ENCODE measurements at regions not wholly inside any gene's neighbourhood (a gene's known extent, or its start where the extent isn't known, plus 50 kb on each side); places are given as distances from the start of the nearest gene placed in this dataset.
A peak's percentile ranks its signal among the peaks of the same experiment; 100 is the strongest.

DNA sequence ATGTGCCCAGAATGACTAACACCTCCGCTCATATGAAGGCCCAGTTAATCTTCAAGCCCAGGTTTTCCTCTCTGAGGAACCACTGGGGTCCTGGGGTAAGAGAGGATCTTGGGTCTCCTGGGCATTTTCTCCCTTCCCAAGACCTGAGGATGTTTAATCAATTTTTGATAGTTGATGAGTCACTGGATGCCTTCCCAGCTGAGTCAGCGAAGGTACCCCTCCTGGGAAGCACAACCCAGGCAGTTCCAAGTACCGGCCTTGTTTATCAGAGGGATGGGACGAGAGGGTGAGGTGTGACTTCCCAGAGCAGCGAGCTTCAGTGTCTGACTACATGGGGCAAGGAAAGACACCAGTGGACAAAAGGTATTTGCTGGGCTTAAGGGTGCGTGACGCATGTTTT is 119.6 kb upstream of the IL12B start:
- in situ Hi-C loops (cut with HindIII; ENCODE audit: low pct_unique_long_range_greater_than_20kb, low sequenced_read_pairs): no loop called here

DNA sequence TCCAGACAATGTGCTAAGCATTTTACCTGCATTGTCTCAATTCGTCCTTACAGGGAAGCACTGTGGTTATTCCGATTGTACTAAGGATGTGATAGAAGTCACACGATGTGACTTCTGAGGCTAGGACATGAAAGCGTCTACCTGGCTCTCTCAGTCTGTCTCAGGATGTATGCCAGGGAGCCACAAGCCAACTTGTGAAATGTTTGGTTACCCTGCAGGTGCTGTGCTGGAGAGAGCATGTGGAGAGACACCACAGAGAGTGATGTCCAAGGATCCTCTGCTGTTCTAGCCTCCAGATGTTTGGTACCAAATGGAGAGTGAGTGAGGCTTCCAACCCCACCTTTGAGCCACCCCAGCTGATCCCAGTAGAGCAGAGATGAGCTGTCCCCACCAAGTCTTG is 120.1 kb upstream of the IL12B start:
- DNase-seq (ENCODE audit: low read depth in 1 of 2, low spot score in 1 of 2): no peak
- in situ Hi-C loops (cut with HindIII; ENCODE audit: low pct_unique_long_range_greater_than_20kb, low sequenced_read_pairs): no loop called here

More for the DNA sequence above, 119.6 kb upstream of the IL12B start:
- no peak for DNase-seq (ENCODE audit: low read depth in 1 of 2, low spot score in 1 of 2)
- no peak for TF ChIP-seq JUND (IDR thresholded peaks at IDR 0.05; ENCODE audit: low read depth)

GRCh38 chr5:159451197-159452052 is 121.1 kb upstream of the IL12B start:
- in situ Hi-C loops (cut with HindIII; ENCODE audit: low pct_unique_long_range_greater_than_20kb, low sequenced_read_pairs): no loop called here
- DNase-seq (ENCODE audit: low read depth in 1 of 2, low spot score in 1 of 2): no peak
- TF ChIP-seq JUND (IDR thresholded peaks at IDR 0.05; ENCODE audit: low read depth): no peak

More for the DNA sequence above, 120.1 kb upstream of the IL12B start:
- TF ChIP-seq JUND (IDR thresholded peaks at IDR 0.05; ENCODE audit: low read depth): no peak

GRCh38 chr5:159452480-159453167 is 122.3 kb upstream of the IL12B start:
- in situ Hi-C loops (cut with HindIII; ENCODE audit: low pct_unique_long_range_greater_than_20kb, low sequenced_read_pairs): no loop called here
- TF ChIP-seq JUND (IDR thresholded peaks at IDR 0.05; ENCODE audit: low read depth): no peak

GRCh38 chr5:159453209-159453608 is 122.9 kb upstream of the IL12B start:
- in situ Hi-C loops (cut with HindIII; ENCODE audit: low pct_unique_long_range_greater_than_20kb, low sequenced_read_pairs): no loop called here
- TF ChIP-seq JUND (IDR thresholded peaks at IDR 0.05; ENCODE audit: low read depth): no peak
- no peak for DNase-seq (ENCODE audit: low read depth in 1 of 2, low spot score in 1 of 2)

More at GRCh38 chr5:159452480-159453167, 122.3 kb upstream of the IL12B start:
- no peak for DNase-seq (ENCODE audit: low read depth in 1 of 2, low spot score in 1 of 2)

DNA sequence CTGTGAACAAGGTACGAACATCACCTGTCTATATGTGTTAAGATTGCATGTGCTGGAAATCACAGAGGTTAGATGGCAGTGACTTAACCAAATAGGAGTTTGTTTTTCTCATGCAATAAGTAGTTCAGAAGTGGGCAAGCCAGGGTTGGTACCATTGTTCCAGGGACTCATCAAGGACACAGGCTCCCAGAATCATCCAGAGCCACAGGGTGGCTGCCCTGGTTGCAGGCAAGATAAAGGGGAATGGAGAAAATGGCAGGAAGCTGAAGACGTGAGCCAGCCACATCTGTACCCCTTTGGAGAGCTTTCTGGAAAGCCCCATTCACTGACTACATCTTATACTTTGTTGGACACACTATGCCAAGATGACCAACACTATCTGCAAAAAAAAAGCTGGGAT is 126.0 kb upstream of the IL12B start:
- DNase-seq (ENCODE audit: low read depth in 1 of 2, low spot score in 1 of 2): no peak
- in situ Hi-C loops (cut with HindIII; ENCODE audit: low pct_unique_long_range_greater_than_20kb, low sequenced_read_pairs): no loop called here
- TF ChIP-seq JUND (IDR thresholded peaks at IDR 0.05; ENCODE audit: low read depth): no peak

DNA sequence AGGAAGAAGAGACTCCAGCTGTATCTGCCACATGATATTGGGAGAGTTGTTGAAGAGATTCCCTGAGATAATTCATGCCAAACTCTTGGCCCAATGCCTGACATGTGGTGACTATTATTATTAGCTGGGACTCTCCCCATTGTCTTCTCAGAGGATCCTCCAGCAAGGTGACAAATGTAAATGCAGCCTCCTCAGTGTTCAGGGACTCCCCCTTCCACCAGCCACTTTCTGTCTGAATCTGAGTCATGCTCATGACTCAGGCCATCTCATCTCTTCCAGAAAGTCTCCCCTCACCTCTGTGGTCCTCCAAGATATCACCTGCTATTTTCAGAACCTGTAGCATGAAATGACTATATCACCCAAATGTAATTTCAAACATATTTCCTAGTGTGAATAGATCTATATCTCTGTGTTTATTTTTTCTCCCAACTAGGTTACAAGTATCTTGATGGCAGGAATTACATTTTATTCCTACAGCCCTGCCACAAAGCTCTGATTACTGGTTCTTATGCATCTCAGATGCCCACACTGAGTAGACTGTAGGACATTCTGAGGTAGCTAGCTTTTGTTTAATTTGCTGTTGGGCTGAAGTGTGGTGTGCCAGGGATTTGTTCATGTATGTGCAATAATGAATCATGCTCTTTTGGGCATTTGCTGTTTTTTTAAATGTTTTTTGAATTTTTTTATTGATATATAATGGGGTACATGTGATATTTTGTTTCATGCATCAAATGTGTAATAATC is 126.6 kb upstream of the IL12B start:
- TF ChIP-seq JUND (IDR thresholded peaks at IDR 0.05; ENCODE audit: low read depth): no peak
- in situ Hi-C loops (cut with HindIII; ENCODE audit: low pct_unique_long_range_greater_than_20kb, low sequenced_read_pairs): no loop called here
- DNase-seq (ENCODE audit: low read depth in 1 of 2, low spot score in 1 of 2): no peak

GRCh38 chr5:159458217-159458711 is 128.0 kb upstream of the IL12B start:
- no peak for DNase-seq (ENCODE audit: low read depth in 1 of 2, low spot score in 1 of 2)
- in situ Hi-C loops (cut with HindIII; ENCODE audit: low pct_unique_long_range_greater_than_20kb, low sequenced_read_pairs): no loop called here
- no peak for TF ChIP-seq JUND (IDR thresholded peaks at IDR 0.05; ENCODE audit: low read depth)

DNA sequence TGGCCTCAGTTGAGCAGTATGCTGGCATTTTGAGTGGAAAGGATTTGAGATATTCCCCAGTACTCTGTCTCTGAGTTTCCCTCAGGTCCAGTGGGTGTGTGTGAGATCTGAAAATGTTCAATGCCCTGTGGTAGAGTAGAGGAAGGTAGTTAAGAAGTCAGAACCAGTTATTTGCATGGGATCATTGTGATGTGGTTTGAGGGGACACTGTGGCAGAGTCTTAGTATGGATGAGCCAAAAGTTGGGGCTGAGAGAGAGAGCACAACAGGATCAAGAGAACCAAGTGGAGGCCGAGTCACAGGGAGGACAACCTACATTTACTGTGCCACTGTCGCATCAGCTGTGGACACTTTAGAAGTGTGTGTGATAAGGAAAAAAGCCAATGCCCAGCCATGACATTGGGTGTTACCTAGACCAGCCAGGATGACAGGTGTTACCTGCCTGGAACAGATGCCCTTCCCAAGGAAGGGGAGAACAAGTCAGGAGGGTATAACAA is 128.9 kb upstream of the IL12B start:
- in situ Hi-C loops (cut with HindIII; ENCODE audit: low pct_unique_long_range_greater_than_20kb, low sequenced_read_pairs): no loop called here
- TF ChIP-seq JUND (IDR thresholded peaks at IDR 0.05; ENCODE audit: low read depth): no peak
- no peak for DNase-seq (ENCODE audit: low read depth in 1 of 2, low spot score in 1 of 2)

GRCh38 chr5:159459951-159460538 is 129.8 kb upstream of the IL12B start:
- in situ Hi-C loops (cut with HindIII; ENCODE audit: low pct_unique_long_range_greater_than_20kb, low sequenced_read_pairs): no loop called here
- DNase-seq (ENCODE audit: low read depth in 1 of 2, low spot score in 1 of 2): no peak
- no peak for TF ChIP-seq JUND (IDR thresholded peaks at IDR 0.05; ENCODE audit: low read depth)

DNA sequence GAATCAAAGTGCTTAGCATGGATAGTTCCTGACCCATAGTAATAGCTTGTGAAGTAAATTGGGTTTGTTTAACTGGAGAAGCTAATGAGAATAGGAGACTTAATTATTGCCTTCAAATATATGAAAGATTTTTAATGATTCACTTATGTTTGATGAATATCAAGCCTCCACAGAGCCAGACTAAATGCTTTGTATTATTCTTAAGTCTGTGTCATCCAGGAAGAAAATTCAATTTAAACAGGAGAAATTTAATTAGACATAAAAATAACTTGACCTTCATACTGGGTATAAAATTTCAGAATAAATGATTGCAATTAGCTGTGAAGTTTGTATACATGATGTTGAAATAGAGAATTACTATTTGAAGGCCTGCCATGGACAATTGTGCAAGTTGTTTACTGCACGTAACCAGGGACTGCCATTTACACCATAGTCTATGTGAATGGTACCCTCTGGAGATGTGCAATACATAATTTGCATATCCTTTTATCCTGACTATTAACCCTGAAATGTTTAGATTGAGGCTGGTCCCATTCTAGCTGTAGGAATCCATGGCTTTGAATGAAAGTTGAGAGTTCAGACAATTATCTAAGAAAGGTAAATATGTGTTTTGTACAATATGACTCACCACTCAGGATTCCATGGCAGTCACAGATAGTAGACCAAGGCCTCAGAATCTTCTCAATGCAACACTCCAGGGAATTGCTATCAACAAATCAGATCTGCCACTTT is 133.5 kb upstream of the IL12B start:
- DNase-seq (ENCODE audit: low read depth in 1 of 2, low spot score in 1 of 2): peak in 1 of 2 experiments; percentile 13
- in situ Hi-C loops (cut with HindIII; ENCODE audit: low pct_unique_long_range_greater_than_20kb, low sequenced_read_pairs): no loop called here
- TF ChIP-seq JUND (IDR thresholded peaks at IDR 0.05; ENCODE audit: low read depth): no peak
